Memory B cell (primary cell): ENCODE measurements at regions not wholly inside any gene's neighbourhood (a gene's known extent, or its start where the extent isn't known, plus 50 kb on each side); places are given as distances from the start of the nearest gene placed in this dataset.
A peak's percentile ranks its signal among the peaks of the same experiment; 100 is the strongest.

Experiments used
- ATAC-seq: fragments of 150-1000 bp; cut with Tn5 transposase; 2 replicates; pipeline ENCODE4 v1.10.0; 2021; ENCODE audit warnings: low read depth, mild to moderate bottlenecking, moderate library complexity
- DNase-seq, 2 donors: peaks; one replicate each; pipeline ENCODE4 v3.0.0; 2022; ENCODE audit warnings: low spot score in 2 of 2
- H3K27ac Mint-ChIP-seq: one replicate; pipeline ENCODE4 v1.8.0; 2022; ENCODE audit warnings: mild to moderate bottlenecking, moderate library complexity, mixed read lengths
- H3K27me3 Mint-ChIP-seq: one replicate; pipeline ENCODE4 v1.8.0; 2022; ENCODE audit warnings: mixed read lengths
- H3K36me3 Mint-ChIP-seq: one replicate; pipeline ENCODE4 v1.8.0; 2022; ENCODE audit warnings: mild to moderate bottlenecking, mixed read lengths
- H3K4me1 Mint-ChIP-seq: one replicate; pipeline ENCODE4 v1.8.0; 2022; ENCODE audit warnings: mixed read lengths
- H3K4me3 Mint-ChIP-seq: one replicate; pipeline ENCODE4 v1.8.0; 2022; ENCODE audit warnings: mild to moderate bottlenecking, moderate library complexity, mixed read lengths
- H3K9me3 Mint-ChIP-seq: one replicate; pipeline ENCODE4 v1.8.0; 2022; ENCODE audit warnings: mixed read lengths

DNA sequence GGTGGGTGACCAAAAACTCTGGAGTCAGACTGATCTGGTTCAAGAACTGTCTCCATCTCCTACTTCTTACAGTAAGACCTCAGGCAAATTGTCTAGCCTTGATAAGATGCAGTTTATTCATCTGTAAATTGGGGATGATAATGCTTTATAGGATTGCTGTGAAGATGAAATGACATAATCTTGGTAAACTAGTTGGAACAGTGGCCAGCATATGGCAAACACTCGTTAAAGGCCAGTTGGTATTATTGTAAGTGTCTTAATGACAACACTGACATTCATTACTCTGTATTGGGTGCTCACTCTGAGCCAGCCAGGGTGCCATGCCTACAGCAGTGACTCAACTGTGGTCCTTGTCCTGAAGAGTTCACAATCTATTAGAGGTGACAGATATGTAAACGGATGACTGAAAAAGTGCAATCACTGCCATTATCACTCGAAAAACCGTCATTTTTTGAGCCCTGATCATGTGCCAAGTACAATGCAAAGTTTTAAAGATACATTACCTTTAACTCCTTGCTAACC lies 84.9 kb upstream of the HSPA9 start:
- H3K9me3 Mint-ChIP-seq: no peaks in the 10 kb centered on the region
- DNase-seq (no peak), ATAC-seq (no peak)
- peaks cover 19% of the 10 kb centered on the region for H3K4me1 Mint-ChIP-seq
- H3K27me3 Mint-ChIP-seq: peaks cover 15% of the 10 kb centered on the region
- H3K36me3 Mint-ChIP-seq: no peaks in the 10 kb centered on the region
- H3K27ac Mint-ChIP-seq: no peak overlapping the region
- no peak overlapping the region for H3K4me3 Mint-ChIP-seq

DNA sequence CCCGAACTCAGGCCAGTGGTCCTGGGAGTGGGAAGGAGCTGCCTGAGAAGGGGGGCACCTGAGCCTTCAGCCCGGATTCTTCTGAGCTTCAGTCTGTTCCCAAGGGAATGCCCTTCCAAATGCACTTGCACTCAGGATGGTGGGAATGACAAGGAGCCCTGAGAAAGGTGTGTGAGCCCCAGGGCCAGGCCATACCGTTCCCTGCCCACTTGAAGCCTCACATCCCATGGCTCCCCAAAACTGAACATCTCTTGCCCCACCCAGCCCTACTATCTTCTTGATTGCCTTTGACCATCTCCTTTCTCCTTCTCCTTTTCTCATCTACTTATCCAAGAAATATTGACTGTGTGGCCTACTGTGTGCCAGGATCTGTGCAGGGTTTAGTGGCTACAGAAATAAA lies 84.4 kb upstream of the HSPA9 start:
- Mint-ChIP-seq H3K27ac (no peak overlapping the region), H3K36me3 (peaks cover 1% of the 10 kb centered on the region), H3K4me1 (peaks cover 22% of the 10 kb centered on the region), H3K27me3 (peaks cover 19% of the 10 kb centered on the region), H3K9me3 (no peaks in the 10 kb centered on the region), H3K4me3 (no peak overlapping the region)
- no peak for ATAC-seq
- DNase-seq: no peak

DNA sequence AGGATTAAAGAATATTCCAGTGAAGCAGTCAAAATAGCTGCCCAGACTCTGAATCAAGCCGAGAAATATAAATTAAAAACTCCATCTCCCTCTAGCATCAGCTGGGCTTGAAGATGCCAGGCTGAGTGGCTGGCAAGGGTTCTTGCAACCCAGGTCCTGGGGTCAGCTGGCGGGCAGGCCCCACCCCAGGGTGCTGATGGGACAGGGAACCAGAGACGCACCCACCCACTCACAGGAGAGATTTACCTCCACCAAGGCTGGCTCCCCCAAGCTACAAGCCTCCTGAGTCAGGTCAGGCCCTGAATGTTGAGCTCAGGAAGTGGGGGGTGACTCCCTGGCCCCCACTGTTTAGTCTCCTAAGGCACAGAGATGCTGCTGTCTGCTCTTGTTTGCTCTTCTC lies 83.9 kb upstream of the HSPA9 start:
- H3K4me3 Mint-ChIP-seq: no peak overlapping the region
- H3K27ac Mint-ChIP-seq: no peak overlapping the region
- H3K4me1 Mint-ChIP-seq: peaks cover 25% of the 10 kb centered on the region
- no peaks in the 10 kb centered on the region for H3K9me3 Mint-ChIP-seq
- ATAC-seq: no peak
- H3K27me3 Mint-ChIP-seq: peaks cover 23% of the 10 kb centered on the region
- peaks cover 1% of the 10 kb centered on the region for H3K36me3 Mint-ChIP-seq
- no peak for DNase-seq

DNA sequence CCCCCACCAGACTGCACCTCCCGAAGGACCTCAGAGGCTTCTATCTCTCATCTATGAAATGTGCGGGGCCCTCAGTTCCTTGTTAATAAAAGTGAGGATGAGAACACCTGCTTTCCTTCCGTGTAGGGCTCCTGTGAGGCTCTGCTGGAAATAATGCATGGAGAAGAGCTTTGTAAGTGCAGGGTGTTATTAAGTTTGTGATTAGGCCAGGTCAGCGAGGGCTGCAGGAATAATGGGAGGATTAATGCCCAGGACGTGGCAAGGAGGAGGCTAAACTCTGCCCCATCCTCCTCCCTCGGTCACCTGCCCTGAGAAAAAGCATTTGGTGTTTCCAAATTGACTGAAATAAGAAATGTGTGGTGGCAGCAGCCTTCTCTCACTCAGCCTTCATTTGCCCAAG lies 83.5 kb upstream of the HSPA9 start:
- H3K9me3 Mint-ChIP-seq: no peaks in the 10 kb centered on the region
- no peak overlapping the region for H3K4me3 Mint-ChIP-seq
- no peak overlapping the region for H3K27ac Mint-ChIP-seq
- ATAC-seq: no peak
- H3K27me3 Mint-ChIP-seq: peaks cover 25% of the 10 kb centered on the region
- H3K36me3 Mint-ChIP-seq: peaks cover 1% of the 10 kb centered on the region
- no peak for DNase-seq
- peaks cover 28% of the 10 kb centered on the region for H3K4me1 Mint-ChIP-seq

DNA sequence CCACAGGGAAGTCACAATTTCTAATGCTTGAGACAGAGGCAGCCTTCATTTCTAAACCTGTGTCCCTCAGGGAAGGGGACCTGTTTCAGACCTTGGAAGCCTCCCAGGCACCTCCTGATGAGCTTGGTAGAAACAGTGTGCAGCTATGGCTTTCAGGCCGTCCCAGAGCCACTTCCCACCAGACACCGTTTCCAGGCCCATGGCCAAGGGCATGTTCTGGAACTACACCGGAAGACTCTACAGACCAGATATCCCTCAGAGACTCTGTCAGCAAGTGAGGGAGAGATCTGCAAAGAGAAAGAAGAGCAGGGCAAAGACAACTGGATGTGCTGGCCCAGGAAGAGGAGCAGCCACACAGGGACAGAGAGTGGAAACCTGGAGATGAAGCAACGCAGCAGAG lies 82.2 kb upstream of the HSPA9 start:
- DNase-seq: no peak
- peaks cover 28% of the 10 kb centered on the region for H3K27me3 Mint-ChIP-seq
- peaks cover 21% of the 10 kb centered on the region for H3K4me1 Mint-ChIP-seq
- no peak overlapping the region for H3K27ac Mint-ChIP-seq
- no peaks in the 10 kb centered on the region for H3K9me3 Mint-ChIP-seq
- ATAC-seq: no peak
- H3K36me3 Mint-ChIP-seq: peaks cover 1% of the 10 kb centered on the region
- no peak overlapping the region for H3K4me3 Mint-ChIP-seq

DNA sequence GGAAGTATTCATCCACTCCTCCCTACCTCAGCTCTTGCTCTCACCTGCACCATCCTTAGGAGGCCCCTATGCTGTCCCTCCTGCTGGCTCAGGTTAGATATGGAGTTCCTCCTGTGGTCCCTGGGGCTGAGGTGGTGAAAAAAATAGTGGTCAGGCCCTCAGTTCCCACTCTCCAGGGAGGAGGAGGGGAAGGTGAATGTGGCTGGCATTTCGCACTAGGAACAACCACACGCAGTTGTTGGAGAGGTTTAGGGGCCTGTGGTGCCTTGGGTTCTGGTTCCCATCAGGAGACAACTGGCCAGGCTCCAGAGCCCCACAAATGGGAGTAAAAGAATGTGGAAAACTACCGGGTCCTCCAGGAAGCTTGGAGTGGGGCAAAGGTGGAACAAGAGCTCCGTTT lies 81.7 kb upstream of the HSPA9 start:
- H3K27me3 Mint-ChIP-seq: peaks cover 28% of the 10 kb centered on the region
- H3K4me1 Mint-ChIP-seq: peaks cover 21% of the 10 kb centered on the region
- ATAC-seq (no peak), DNase-seq (no peak)
- no peaks in the 10 kb centered on the region for H3K9me3 Mint-ChIP-seq
- H3K4me3 Mint-ChIP-seq: no peak overlapping the region
- peaks cover 1% of the 10 kb centered on the region for H3K36me3 Mint-ChIP-seq
- H3K27ac Mint-ChIP-seq: no peak overlapping the region

DNA sequence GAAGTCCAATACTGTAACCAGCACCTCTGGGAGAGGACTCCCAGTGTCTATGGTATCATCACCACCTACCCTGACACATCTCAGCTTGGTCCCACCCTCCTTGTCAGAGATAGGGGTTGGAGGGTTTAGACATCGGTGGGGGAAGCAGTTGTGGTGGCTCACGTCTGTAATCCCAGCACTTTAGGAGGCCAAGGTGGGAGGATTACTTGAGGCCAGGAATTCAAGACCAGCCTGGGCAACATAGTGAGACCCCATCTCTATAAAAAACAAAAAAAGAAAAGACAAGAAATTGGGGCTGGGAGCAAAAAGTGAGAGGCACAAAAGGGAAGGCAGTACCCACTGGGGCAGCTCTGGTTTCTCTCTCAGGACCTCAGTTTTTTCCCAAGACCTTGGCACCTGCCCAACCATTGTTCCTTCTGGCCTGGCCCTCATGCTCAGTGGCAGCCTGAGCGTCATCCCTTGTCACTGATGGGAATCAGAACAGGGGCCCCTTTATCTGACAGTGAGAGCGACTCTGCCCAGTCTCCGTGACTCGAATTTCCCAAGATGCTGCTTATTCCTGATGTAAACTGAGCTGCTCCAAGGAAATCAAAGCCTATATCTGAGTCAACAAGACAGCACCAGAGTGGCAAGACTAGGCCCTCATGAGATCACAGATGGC lies 80.5 kb upstream of the HSPA9 start:
- Mint-ChIP-seq H3K36me3 (peaks cover 1% of the 10 kb centered on the region), H3K27me3 (peaks cover 34% of the 10 kb centered on the region), H3K27ac (no peak overlapping the region), H3K9me3 (no peaks in the 10 kb centered on the region), H3K4me3 (no peak overlapping the region), H3K4me1 (peaks cover 23% of the 10 kb centered on the region)
- ATAC-seq: no peak
- DNase-seq: no peak

DNA sequence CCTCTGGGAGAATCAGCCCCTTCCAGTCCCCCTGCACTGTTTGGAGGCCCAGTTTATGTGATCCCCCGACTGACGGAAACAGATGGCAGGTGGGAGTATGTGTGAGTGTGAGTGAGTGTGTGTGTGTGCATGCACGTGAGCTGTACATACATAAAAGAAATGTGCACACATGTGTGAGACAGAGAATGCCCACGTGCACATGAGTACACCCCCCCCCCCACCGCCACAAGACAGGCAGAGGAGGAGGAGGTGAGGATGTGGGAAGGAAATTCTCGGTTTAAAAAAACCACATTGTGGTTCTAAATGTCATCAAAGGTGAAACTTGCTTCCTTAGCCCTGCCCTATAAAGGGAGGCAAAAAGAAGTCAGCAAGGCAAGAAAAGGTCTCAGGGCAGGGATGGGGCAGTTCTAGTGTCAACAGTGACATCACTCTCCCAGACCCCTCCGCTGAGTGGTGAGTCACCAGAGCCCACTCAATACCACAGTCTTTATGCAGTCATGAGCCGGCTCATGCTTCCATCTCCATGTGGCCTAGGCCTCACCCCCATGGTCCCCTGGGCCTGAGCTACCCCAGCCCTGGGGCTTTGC lies 79.2 kb upstream of the HSPA9 start:
- peak; percentile 80 for ATAC-seq
- Mint-ChIP-seq H3K4me3 (no peak overlapping the region), H3K36me3 (peaks cover 1% of the 10 kb centered on the region), H3K4me1 (peaks cover 27% of the 10 kb centered on the region), H3K27ac (no peak overlapping the region), H3K27me3 (peaks cover 35% of the 10 kb centered on the region), H3K9me3 (no peaks in the 10 kb centered on the region)
- DNase-seq: no peak

DNA sequence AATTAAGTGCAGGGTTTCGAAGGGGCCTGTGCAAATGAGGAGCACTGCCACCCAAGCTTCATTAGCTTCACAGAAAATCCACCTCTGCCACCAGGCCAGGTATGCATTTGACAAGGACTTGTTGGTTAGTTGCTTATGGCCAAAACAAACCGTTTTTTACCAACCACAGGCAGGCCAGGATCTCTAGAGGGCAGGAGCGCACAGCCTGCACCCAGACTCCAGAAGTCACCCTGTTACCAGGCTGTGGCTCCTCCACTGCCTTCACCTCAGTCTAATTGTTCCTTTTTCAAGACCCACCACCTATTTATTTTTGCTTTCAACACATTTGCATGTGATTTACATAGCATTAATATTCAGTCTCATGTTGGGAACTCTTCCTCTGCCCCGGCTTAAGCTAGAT lies 78.3 kb upstream of the HSPA9 start:
- Mint-ChIP-seq H3K4me3 (no peak overlapping the region), H3K27me3 (peaks cover 34% of the 10 kb centered on the region), H3K27ac (no peak overlapping the region), H3K4me1 (peaks cover 27% of the 10 kb centered on the region), H3K36me3 (peaks cover 1% of the 10 kb centered on the region), H3K9me3 (no peaks in the 10 kb centered on the region)
- no peak for DNase-seq
- ATAC-seq: no peak

DNA sequence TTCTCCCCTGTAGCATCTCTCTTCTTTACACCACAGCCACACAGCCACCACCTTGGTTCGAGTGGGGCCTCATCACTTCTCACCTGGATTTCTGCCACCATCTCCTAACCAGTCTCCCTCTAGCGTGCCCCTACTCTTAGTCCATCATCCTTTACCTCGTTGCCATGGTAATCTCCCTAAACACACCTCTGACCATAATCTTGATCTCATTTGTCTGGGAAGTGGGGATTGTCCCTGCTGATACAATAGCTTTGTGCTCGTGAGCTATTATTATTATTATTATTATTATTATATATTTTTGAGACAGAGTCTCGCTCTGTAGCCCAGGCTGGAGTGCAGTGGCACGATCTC lies 76.5 kb upstream of the HSPA9 start:
- ATAC-seq: no peak
- H3K27me3 Mint-ChIP-seq: peaks cover 28% of the 10 kb centered on the region
- peaks cover 27% of the 10 kb centered on the region for H3K4me1 Mint-ChIP-seq
- H3K27ac Mint-ChIP-seq: no peak overlapping the region
- H3K9me3 Mint-ChIP-seq: no peaks in the 10 kb centered on the region
- peaks cover 1% of the 10 kb centered on the region for H3K36me3 Mint-ChIP-seq
- H3K4me3 Mint-ChIP-seq: no peak overlapping the region
- DNase-seq: no peak

DNA sequence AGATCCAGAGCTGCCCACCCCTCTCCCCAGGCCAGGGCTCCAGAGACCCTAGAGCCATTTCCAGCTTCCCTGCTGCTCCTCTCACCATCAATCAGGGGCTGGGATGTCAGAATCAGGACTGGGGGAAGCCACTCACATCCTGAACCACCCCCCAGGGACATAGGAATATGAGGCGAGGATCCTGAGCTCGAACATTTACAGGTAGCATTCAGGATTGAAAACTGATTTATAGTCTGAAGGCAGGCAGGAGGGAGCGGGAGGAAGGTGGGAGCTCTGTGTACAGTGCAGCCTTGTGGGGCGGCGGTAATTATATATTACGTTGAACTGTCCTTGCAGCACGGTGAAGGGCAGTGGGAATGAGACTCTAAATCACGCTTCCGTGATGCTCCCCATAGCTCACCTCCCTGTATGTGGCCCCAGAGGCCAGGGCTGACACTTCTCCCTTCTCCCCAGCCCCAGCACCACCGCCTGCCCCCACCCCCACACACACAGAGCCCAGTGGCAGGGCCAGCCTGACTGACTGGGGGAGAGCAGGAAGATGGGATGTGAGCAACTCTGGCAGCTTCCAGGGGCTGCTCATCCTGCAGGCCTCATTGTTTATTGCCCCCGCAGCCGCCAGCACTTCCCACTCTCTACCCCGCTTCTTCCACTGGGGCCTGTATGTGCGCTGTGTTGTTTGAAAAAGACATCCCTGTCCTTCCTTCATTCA lies 76.0 kb upstream of the HSPA9 start:
- H3K27me3 Mint-ChIP-seq: peaks cover 26% of the 10 kb centered on the region
- DNase-seq: no peak
- no peak overlapping the region for H3K27ac Mint-ChIP-seq
- no peak overlapping the region for H3K4me3 Mint-ChIP-seq
- H3K4me1 Mint-ChIP-seq: peaks cover 27% of the 10 kb centered on the region
- H3K9me3 Mint-ChIP-seq: no peaks in the 10 kb centered on the region
- ATAC-seq: no peak
- peaks cover 1% of the 10 kb centered on the region for H3K36me3 Mint-ChIP-seq

DNA sequence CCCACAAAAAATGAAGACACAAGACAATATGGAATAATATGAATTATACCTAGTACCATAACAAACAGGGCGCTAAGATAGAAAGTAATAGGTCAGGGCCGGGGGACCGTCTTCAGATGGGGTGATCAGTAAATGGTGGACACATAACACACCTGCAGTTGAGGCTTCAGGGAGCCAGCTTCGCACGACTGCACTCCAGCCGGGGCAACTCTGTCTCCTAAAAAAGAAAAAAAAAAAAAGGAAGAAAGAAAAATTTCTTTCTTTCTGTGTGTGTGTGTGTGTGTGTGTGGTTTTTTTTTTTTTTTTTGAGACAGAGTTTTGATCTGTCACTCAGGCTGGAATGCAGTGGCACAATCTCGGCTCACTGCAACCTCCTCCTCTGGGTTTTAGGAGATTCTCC lies 75.0 kb upstream of the HSPA9 start:
- Mint-ChIP-seq H3K36me3 (peaks cover 1% of the 10 kb centered on the region), H3K27me3 (peaks cover 24% of the 10 kb centered on the region), H3K27ac (no peak overlapping the region), H3K9me3 (no peaks in the 10 kb centered on the region), H3K4me1 (peaks cover 26% of the 10 kb centered on the region), H3K4me3 (no peak overlapping the region)
- ATAC-seq: peak; percentile 9
- no peak for DNase-seq

DNA sequence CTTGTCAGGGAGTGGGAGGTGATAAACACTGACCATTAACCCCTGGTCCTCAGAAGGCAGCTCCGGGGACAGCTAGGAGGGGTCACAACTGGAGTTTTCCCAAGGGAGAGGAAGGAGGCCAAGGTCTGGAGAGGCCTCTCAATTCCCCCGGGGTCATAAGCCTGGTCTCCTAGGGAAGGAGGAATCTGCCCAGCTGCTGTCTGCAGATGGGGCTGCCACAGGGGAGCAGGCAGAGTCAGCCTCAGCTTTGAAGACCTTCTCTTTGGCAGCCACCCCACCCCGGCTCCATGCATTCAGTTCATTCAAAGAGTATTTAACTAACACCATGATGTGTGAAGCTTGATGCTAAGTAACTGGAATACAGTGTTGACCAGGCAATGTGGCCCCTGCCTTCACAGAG lies 74.6 kb upstream of the HSPA9 start:
- Mint-ChIP-seq H3K27ac (no peak overlapping the region), H3K4me1 (peaks cover 23% of the 10 kb centered on the region), H3K4me3 (no peak overlapping the region), H3K36me3 (peaks cover under 1% of the 10 kb centered on the region), H3K9me3 (no peaks in the 10 kb centered on the region), H3K27me3 (peaks cover 22% of the 10 kb centered on the region)
- ATAC-seq (no peak), DNase-seq (no peak)

DNA sequence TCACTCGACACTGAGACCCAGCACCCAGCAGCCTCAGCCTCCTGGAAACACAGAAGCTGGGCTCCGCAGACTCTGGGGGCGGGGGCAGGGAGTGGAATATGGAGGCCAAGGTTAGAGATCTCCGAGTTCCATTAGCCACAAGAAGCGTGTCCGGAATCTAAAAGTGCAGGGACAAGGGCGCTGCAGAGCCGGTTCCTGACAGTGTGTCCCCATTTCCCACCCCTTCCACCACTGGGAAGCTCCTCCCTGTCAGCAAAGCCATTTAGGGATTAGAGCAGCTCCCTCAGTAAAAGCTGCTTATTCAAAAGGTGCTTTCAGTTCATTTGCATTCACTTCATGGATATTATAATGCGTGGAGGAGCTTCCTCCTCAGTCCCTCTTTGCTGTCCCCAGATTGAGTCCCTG lies 74.1 kb upstream of the HSPA9 start:
- H3K27me3 Mint-ChIP-seq: peaks cover 18% of the 10 kb centered on the region
- H3K36me3 Mint-ChIP-seq: no peaks in the 10 kb centered on the region
- ATAC-seq: no peak
- no peak overlapping the region for H3K27ac Mint-ChIP-seq
- H3K4me1 Mint-ChIP-seq: peaks cover 18% of the 10 kb centered on the region
- no peak overlapping the region for H3K4me3 Mint-ChIP-seq
- DNase-seq: no peak
- no peaks in the 10 kb centered on the region for H3K9me3 Mint-ChIP-seq
